ENCODE measurements at regions not wholly inside any gene's neighbourhood (a gene's known extent, or its start where the extent isn't known, plus 50 kb on each side); places are given as distances from the start of the nearest gene placed in this dataset.
"Not testable (repeated sequence)": the region's sequence is repeated elsewhere in the genome, so short reads cannot be mapped to it uniquely, and the experiment has no call there.

DNA sequence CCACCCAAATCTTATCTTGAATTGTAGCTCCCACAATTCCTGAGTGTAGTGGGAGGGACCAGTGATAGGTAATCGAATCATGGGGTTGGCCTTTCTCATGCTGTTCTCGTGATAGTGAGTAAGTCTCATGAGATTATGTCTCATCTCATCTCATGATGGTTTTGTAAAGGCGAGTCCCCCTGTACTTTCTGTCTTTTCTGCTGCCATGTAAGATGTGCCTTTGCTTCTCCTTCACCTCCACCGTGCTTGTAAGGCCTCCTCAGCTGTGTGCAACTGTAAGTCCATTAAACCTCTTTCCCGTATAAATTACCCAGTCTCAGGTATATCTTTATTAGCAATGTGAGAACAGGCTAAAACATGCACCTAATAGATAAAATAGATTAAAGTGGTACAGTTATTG lies 756.4 kb upstream of the SLITRK5 start (continued):
- no peak for TF ChIP-seq ATF1 (CRISPR knock-in tag; IDR thresholded peaks at IDR 0.05)
- TF ChIP-seq, protein P1, sequence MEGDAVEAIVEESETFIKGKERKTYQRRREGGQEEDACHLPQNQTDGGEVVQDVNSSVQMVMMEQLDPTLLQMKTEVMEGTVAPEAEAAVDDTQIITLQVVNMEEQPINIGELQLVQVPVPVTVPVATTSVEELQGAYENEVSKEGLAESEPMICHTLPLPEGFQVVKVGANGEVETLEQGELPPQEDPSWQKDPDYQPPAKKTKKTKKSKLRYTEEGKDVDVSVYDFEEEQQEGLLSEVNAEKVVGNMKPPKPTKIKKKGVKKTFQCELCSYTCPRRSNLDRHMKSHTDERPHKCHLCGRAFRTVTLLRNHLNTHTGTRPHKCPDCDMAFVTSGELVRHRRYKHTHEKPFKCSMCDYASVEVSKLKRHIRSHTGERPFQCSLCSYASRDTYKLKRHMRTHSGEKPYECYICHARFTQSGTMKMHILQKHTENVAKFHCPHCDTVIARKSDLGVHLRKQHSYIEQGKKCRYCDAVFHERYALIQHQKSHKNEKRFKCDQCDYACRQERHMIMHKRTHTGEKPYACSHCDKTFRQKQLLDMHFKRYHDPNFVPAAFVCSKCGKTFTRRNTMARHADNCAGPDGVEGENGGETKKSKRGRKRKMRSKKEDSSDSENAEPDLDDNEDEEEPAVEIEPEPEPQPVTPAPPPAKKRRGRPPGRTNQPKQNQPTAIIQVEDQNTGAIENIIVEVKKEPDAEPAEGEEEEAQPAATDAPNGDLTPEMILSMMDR (IDR thresholded peaks at IDR 0.05) = no peak

DNA sequence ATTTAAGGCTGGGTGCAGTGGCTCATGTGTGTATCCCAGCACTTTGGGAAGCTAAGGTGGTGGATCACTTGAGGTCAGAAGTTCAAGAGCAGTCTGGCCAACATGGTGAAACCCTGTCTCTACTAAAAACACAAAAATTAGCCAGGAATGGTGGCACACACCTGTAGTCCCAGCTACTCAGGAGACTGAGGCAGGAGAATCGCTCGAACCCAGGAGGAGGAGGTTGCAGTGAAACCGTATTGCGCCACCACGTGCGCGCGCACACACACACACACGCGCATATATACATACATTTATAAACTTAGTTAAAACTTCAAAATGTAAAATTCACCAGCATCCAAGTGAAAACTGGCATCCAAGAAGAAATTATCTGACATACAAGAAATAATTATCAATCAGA lies 753.7 kb upstream of the SLITRK5 start:
- H3K27ac Mint-ChIP-seq; POLR2A ChIA-PET; ATAC-seq; CTCF ChIA-PET; H3K4me1 Mint-ChIP-seq; DNase-seq (ENCODE audit: low spot score); H3K36me3 Mint-ChIP-seq; H3K4me3 Mint-ChIP-seq: not testable (repeated sequence)
- H3K9me3 Mint-ChIP-seq = peaks cover 14% of the 10 kb centered on the region
- peaks cover 44% of the 10 kb centered on the region for H3K27me3 Mint-ChIP-seq (ENCODE audit: low read depth)

DNA sequence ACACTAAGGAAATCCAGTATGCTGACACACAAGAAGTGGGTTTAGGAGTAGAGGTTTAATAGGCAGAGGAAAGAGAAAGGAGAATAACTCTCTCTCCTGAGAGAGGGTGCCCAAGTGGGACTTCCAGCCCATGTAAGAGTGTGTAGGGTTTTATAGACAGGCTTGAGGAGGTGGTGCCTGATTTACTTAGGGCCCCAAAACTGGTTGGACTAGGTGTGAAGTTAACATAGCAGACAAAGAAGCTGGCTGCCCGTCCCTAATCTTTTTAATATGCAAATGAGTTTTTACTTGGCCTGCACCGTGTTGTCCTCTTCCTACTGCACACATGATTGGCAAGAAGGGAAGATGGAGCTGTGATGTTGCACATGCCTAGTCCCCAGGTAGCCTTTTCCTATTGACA lies 752.5 kb upstream of the SLITRK5 start:
- peak; percentile 82 for ATAC-seq
- Mint-ChIP-seq H3K4me3 (no peak overlapping the region), H3K4me1 (peaks cover 20% of the 10 kb centered on the region), H3K27ac (no peak overlapping the region), H3K9me3 (peaks cover 14% of the 10 kb centered on the region), H3K36me3 (peaks cover 6% of the 10 kb centered on the region; the same call in 1 of the 2 replicates), H3K27me3 (ENCODE audit: low read depth) (peaks cover 44% of the 10 kb centered on the region)
- TF ChIP-seq SP1 (CRISPR knock-in tag; conservative IDR thresholded peaks at IDR 0.05) (0 out of 2 replicates have a peak, but pooled peaks have one; percentile 21), SMAD3 (CRISPR knock-in tag; IDR thresholded peaks at IDR 0.05; ENCODE audit: borderline replicate concordance) (no peak), CBFB (CRISPR knock-in tag; IDR thresholded peaks at IDR 0.05; ENCODE audit: low read depth) (no peak)
- CTCF ChIA-PET = no interaction called here
- POLR2A ChIA-PET = no interaction called here
- DNase-seq (ENCODE audit: low spot score) = no peak

DNA sequence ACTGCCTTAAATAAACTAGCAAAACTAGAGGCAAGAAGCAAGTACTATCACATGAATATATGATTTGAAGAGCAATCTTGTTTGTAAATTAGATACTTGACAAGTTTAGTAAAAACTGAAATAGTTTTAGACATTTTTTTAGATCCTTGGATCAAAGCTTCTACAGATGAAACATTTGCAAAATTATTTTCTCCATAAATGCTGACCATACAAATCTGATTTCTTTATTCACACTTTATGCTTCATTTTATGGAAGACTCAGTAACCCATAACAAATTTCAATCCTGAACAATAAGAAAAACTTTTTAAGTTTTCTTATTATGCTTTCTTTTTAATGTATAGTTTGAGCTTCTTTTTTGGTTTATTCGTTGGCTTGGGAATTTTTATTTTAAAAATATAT lies 750.2 kb upstream of the SLITRK5 start:
- no peaks in the 10 kb centered on the region for H3K36me3 Mint-ChIP-seq

DNA sequence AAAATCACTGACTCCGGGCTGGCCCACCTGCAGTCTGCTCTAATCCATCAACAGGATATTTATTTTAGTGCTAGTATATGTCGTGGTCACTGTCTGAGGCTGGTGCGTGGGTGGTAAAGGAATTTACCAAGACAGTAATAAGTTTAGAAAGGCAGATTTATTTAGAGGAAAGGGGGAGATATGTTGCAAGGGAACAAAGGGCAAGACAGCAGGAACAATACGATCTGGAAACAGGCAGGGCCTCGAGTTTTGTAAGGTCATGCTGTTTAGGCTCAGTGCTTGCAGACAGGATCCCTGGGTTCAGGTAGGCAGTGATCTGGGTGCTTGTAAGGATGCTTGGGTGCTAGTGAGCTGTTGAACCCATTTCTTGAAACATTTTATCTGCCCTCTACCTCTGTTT lies 748.2 kb upstream of the SLITRK5 start:
- peaks cover 20% of the 10 kb centered on the region for H3K9me3 Mint-ChIP-seq
- H3K4me3 Mint-ChIP-seq = no peak overlapping the region
- ChIA-PET CTCF (no interaction called here), POLR2A (no interaction called here)
- peaks cover 13% of the 10 kb centered on the region for H3K27me3 Mint-ChIP-seq (ENCODE audit: low read depth)
- no peak overlapping the region for H3K27ac Mint-ChIP-seq
- ATAC-seq (0 out of 2 replicates have a peak, but pooled peaks have one; percentile 24), DNase-seq (ENCODE audit: low spot score) (no peak)
- peaks cover 30% of the 10 kb centered on the region for H3K4me1 Mint-ChIP-seq
- H3K36me3 Mint-ChIP-seq = peaks cover 14% of the 10 kb centered on the region
- TF ChIP-seq TCF7 (CRISPR knock-in tag; IDR thresholded peaks at IDR 0.05; ENCODE audit: low read depth) = no peak
- TF ChIP-seq, protein P2, sequence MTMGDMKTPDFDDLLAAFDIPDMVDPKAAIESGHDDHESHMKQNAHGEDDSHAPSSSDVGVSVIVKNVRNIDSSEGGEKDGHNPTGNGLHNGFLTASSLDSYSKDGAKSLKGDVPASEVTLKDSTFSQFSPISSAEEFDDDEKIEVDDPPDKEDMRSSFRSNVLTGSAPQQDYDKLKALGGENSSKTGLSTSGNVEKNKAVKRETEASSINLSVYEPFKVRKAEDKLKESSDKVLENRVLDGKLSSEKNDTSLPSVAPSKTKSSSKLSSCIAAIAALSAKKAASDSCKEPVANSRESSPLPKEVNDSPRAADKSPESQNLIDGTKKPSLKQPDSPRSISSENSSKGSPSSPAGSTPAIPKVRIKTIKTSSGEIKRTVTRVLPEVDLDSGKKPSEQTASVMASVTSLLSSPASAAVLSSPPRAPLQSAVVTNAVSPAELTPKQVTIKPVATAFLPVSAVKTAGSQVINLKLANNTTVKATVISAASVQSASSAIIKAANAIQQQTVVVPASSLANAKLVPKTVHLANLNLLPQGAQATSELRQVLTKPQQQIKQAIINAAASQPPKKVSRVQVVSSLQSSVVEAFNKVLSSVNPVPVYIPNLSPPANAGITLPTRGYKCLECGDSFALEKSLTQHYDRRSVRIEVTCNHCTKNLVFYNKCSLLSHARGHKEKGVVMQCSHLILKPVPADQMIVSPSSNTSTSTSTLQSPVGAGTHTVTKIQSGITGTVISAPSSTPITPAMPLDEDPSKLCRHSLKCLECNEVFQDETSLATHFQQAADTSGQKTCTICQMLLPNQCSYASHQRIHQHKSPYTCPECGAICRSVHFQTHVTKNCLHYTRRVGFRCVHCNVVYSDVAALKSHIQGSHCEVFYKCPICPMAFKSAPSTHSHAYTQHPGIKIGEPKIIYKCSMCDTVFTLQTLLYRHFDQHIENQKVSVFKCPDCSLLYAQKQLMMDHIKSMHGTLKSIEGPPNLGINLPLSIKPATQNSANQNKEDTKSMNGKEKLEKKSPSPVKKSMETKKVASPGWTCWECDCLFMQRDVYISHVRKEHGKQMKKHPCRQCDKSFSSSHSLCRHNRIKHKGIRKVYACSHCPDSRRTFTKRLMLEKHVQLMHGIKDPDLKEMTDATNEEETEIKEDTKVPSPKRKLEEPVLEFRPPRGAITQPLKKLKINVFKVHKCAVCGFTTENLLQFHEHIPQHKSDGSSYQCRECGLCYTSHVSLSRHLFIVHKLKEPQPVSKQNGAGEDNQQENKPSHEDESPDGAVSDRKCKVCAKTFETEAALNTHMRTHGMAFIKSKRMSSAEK (CRISPR knock-in tag; IDR thresholded peaks at IDR 0.05; ENCODE audit: borderline replicate concordance) = no peak
- TF ChIP-seq, protein P3, sequence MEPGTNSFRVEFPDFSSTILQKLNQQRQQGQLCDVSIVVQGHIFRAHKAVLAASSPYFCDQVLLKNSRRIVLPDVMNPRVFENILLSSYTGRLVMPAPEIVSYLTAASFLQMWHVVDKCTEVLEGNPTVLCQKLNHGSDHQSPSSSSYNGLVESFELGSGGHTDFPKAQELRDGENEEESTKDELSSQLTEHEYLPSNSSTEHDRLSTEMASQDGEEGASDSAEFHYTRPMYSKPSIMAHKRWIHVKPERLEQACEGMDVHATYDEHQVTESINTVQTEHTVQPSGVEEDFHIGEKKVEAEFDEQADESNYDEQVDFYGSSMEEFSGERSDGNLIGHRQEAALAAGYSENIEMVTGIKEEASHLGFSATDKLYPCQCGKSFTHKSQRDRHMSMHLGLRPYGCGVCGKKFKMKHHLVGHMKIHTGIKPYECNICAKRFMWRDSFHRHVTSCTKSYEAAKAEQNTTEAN (CRISPR knock-in tag; IDR thresholded peaks at IDR 0.05) = no peak
- TF ChIP-seq NFATC4 (CRISPR knock-in tag; IDR thresholded peaks at IDR 0.05) = no peak
- TF ChIP-seq, protein P4, sequence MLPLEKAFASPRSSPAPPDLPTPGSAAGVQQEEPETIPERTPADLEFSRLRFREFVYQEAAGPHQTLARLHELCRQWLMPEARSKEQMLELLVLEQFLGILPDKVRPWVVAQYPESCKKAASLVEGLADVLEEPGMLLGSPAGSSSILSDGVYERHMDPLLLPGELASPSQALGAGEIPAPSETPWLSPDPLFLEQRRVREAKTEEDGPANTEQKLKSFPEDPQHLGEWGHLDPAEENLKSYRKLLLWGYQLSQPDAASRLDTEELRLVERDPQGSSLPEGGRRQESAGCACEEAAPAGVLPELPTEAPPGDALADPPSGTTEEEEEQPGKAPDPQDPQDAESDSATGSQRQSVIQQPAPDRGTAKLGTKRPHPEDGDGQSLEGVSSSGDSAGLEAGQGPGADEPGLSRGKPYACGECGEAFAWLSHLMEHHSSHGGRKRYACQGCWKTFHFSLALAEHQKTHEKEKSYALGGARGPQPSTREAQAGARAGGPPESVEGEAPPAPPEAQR (CRISPR knock-in tag; IDR thresholded peaks at IDR 0.05) = no peak
- TF ChIP-seq SP1 (CRISPR knock-in tag; conservative IDR thresholded peaks at IDR 0.05) = no peak
- TF ChIP-seq, protein P5, sequence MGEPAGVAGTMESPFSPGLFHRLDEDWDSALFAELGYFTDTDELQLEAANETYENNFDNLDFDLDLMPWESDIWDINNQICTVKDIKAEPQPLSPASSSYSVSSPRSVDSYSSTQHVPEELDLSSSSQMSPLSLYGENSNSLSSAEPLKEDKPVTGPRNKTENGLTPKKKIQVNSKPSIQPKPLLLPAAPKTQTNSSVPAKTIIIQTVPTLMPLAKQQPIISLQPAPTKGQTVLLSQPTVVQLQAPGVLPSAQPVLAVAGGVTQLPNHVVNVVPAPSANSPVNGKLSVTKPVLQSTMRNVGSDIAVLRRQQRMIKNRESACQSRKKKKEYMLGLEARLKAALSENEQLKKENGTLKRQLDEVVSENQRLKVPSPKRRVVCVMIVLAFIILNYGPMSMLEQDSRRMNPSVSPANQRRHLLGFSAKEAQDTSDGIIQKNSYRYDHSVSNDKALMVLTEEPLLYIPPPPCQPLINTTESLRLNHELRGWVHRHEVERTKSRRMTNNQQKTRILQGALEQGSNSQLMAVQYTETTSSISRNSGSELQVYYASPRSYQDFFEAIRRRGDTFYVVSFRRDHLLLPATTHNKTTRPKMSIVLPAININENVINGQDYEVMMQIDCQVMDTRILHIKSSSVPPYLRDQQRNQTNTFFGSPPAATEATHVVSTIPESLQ (CRISPR knock-in tag; IDR thresholded peaks at IDR 0.05) = no peak
- TF ChIP-seq, protein P6, sequence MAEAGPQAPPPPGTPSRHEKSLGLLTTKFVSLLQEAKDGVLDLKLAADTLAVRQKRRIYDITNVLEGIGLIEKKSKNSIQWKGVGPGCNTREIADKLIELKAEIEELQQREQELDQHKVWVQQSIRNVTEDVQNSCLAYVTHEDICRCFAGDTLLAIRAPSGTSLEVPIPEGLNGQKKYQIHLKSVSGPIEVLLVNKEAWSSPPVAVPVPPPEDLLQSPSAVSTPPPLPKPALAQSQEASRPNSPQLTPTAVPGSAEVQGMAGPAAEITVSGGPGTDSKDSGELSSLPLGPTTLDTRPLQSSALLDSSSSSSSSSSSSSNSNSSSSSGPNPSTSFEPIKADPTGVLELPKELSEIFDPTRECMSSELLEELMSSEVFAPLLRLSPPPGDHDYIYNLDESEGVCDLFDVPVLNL (CRISPR knock-in tag; IDR thresholded peaks at IDR 0.05; ENCODE audit: borderline replicate concordance, low read depth) = no peak

More for the DNA sequence above, 750.2 kb upstream of the SLITRK5 start:
- TF ChIP-seq ZBTB21 (CRISPR knock-in tag; IDR thresholded peaks at IDR 0.05; ENCODE audit: borderline replicate concordance) (no peak), JUN (CRISPR knock-in tag; IDR thresholded peaks at IDR 0.05) (no peak)
- ATAC-seq (no peak), DNase-seq (ENCODE audit: low spot score) (no peak)
- ChIA-PET CTCF (interaction anchor here (1.2 kb wide), 1 partner anchor 26 kb away, joined by 3 read pairs; no protein-coding TSS in a partner anchor), POLR2A (no interaction called here)
- Mint-ChIP-seq H3K27me3 (ENCODE audit: low read depth) (peaks cover 33% of the 10 kb centered on the region), H3K4me1 (peaks cover 30% of the 10 kb centered on the region), H3K27ac (no peak overlapping the region), H3K4me3 (no peak overlapping the region), H3K9me3 (no peaks in the 10 kb centered on the region)

Measured in WTC11 (cell line).